Spleen (tissue), 11 donors: ENCODE measurements at regions not wholly inside any gene's neighbourhood (a gene's known extent, or its start where the extent isn't known, plus 50 kb on each side); places are given as distances from the start of the nearest gene placed in this dataset.
A peak's percentile ranks its signal among the peaks of the same experiment; 100 is the strongest.

ENCODE experiments used
- DNase-seq: peaks from one replicate; pipeline ENCODE4 v3.0.0-alpha.2; 2020
- H3K27ac ChIP-seq, 8 donors: fragments of 200-600 bp; sonication (generic) in 7 of 8; 1 replicate in 4 of 8; 2 replicates in 4 of 8; pipeline versions ENCODE4 v1.5.0 to v1.8.0; 2016 to 2021; ENCODE audit warnings: inconsistent platforms in 4 of 8, mild to moderate bottlenecking in 4 of 8, moderate library complexity in 1 of 8
- H3K27me3 ChIP-seq, 7 donors: fragments of 200-600 bp; sonication (generic) in 6 of 7; replicated peaks in 1 of 7; 1 replicate in 4 of 7; 2 replicates in 3 of 7; pipeline versions ENCODE4 v1.5.0 to v1.8.0; 2016 to 2021; ENCODE audit warnings: inconsistent platforms in 3 of 7, mild to moderate bottlenecking in 1 of 7
- H3K36me3 ChIP-seq, 6 donors: fragments of 200-600 bp; sonication (generic) in 5 of 6; 1 replicate in 4 of 6; 2 replicates in 2 of 6; pipeline versions ENCODE4 v1.5.0 to v1.8.0; 2016 to 2021; ENCODE audit warnings: inconsistent platforms in 2 of 6
- H3K4me1 ChIP-seq, 6 donors: fragments of 200-600 bp; sonication (generic) in 5 of 6; 1 replicate in 3 of 6; 2 replicates in 3 of 6; pipeline versions ENCODE4 v1.5.0 to v1.8.0; 2016 to 2021; ENCODE audit warnings: inconsistent platforms in 3 of 6
- H3K4me3 ChIP-seq, 8 donors: fragments of 200-600 bp; sonication (generic) in 7 of 8; 1 replicate in 4 of 8; 2 replicates in 4 of 8; pipeline versions ENCODE4 v1.5.0 to v1.8.0; 2016 to 2021; ENCODE audit warnings: inconsistent platforms in 4 of 8, mild to moderate bottlenecking in 4 of 8, moderate library complexity in 2 of 8
- H3K9me3 ChIP-seq, 8 donors: fragments of 200-600 bp; sonication (generic) in 7 of 8; 1 replicate in 4 of 8; 2 replicates in 4 of 8; pipeline versions ENCODE4 v1.5.0 to v1.8.0; 2016 to 2021; ENCODE audit warnings: inconsistent platforms in 4 of 8
- CTCF ChIP-seq, 11 experiments: fragments of 200-600 bp in 7 of 11; fragments of 450-650 bp in 4 of 11; sonication (generic) in 4 of 11; IDR thresholded peaks in 8 of 11; conservative IDR thresholded peaks in 3 of 11; 1 replicate in 7 of 11; 2 replicates in 4 of 11; pipeline versions ENCODE4 v1.4.0 to v1.8.0; 2016 to 2021; ENCODE audit warnings: antibody characterized with exemption in 11 of 11, inconsistent platforms in 4 of 11, mild to moderate bottlenecking in 1 of 11
- POLR2A ChIP-seq, 3 donors: fragments of 450-650 bp; IDR thresholded peaks; one replicate each; pipeline ENCODE4 v1.5.1; 2017; ENCODE audit warnings: antibody characterized with exemption in 3 of 3, mild to moderate bottlenecking in 1 of 3
- POLR2AphosphoS5 ChIP-seq, 3 donors: sonication (generic); formaldehyde crosslinking; IDR thresholded peaks; one replicate each; pipeline ENCODE4 v1.5.1; 2017; ENCODE audit warnings: antibody characterized with exemption in 3 of 3
- WGBS, 5 donors: extraction: QIAGEN DNeasy Blood & Tissue Kit in 3 of 5; methylation state at CpG; one replicate each; pipeline versions ENCODE4 v1.1.5 to v1.1.7; 2013 to 2018; 5-methylcytosine and 5-hydroxymethylcytosine counted together
- intact Hi-C: fragments of 100-400 bp; cut with DNase I; formaldehyde crosslinking; loops from one replicate; pipeline ENCODE4 v1.15.0; 2023; ENCODE audit warnings: low total_unique reads
- donor health status: healthy with polysubstance abuse.
- donor health status: DM: no; HTN: no; CAD: no; lungs with moderate emphysema.
- donor health status: DM: no; HTN: no; CAD: no.
- donor health status: Bipolar disorder and iron deficiency.
- donor health status: healthy.
- donor health status: DM: no; HTN: no; CAD: no.
- donor health status: DM: yes; HTN: yes; CAD: no.

- Histone ChIP-seq H3K4me1 (peaks cover 0 to 14% (median 0%) of the 10 kb centered on the region in 6 donors), H3K27ac (peak overlapping the region in 7 of 8 donors; percentile 9 to 89 (median 84)), H3K36me3 (no peaks in the 10 kb centered on the region), H3K9me3 (no peaks in the 10 kb centered on the region), H3K27me3 (no peaks in the 10 kb centered on the region), H3K4me3 (no peak overlapping the region)
- DNase-seq = no peak
- intact Hi-C loops = no loop called here
- WGBS, 5 donors = 67 to 81% (median 74%) methylated on average over 2 of the region's 2 CpGs
- TF ChIP-seq CTCF (IDR thresholded peaks at IDR 0.05 in 8 of 11, conservative IDR thresholded peaks at IDR 0.05 in 3 of 11) (no peak), POLR2AphosphoS5 (IDR thresholded peaks at IDR 0.05) (no peak)
Measured at GRCh38 chr14:98187281-98187680, 1084.7 kb downstream of the BCL11B start.

- Histone ChIP-seq H3K36me3 (no peaks in the 10 kb centered on the region), H3K4me1 (peaks cover 0 to 12% (median 0%) of the 10 kb centered on the region in 6 donors), H3K27ac (peak overlapping the region; percentile 54 to 89 (median 78)), H3K27me3 (no peaks in the 10 kb centered on the region), H3K4me3 (no peak overlapping the region), H3K9me3 (no peaks in the 10 kb centered on the region)
- no peak for DNase-seq
- 77 to 88% (median 86%) methylated on average over 1 of the region's 1 CpG for WGBS, 5 donors
- TF ChIP-seq CTCF (IDR thresholded peaks at IDR 0.05 in 8 of 11, conservative IDR thresholded peaks at IDR 0.05 in 3 of 11) = no peak
- TF ChIP-seq POLR2A (IDR thresholded peaks at IDR 0.05) = no peak
- no peak for TF ChIP-seq POLR2AphosphoS5 (IDR thresholded peaks at IDR 0.05)
- intact Hi-C loops = no loop called here
Measured at GRCh38 chr14:98189062-98189461, 1082.9 kb downstream of the BCL11B start.

- Histone ChIP-seq H3K36me3 (no peaks in the 10 kb centered on the region), H3K4me3 (no peak overlapping the region), H3K27me3 (no peaks in the 10 kb centered on the region), H3K9me3 (no peaks in the 10 kb centered on the region), H3K27ac (peak overlapping the region; percentile 54 to 89 (median 78)), H3K4me1 (peaks cover 0 to 12% (median 0%) of the 10 kb centered on the region in 6 donors)
- TF ChIP-seq POLR2A (IDR thresholded peaks at IDR 0.05) = peak in 1 of 3 donors; percentile 5
- no peak for TF ChIP-seq CTCF (IDR thresholded peaks at IDR 0.05 in 8 of 11, conservative IDR thresholded peaks at IDR 0.05 in 3 of 11)
- TF ChIP-seq POLR2AphosphoS5 (IDR thresholded peaks at IDR 0.05) = peak in 1 of 3 donors; percentile 54
- intact Hi-C loops = no loop called here
- 66 to 78% (median 66%) methylated on average over 9 of the region's 9 CpGs for WGBS, 5 donors
- no peak for DNase-seq
Measured at GRCh38 chr14:98189511-98189910, 1082.5 kb downstream of the BCL11B start.

GRCh38 chr14:98189944-98190343, 1082.1 kb downstream of the BCL11B start:
- no peaks in the 10 kb centered on the region for H3K27me3 ChIP-seq
- DNase-seq = no peak
- peaks cover 0 to 12% (median 0%) of the 10 kb centered on the region in 6 donors for H3K4me1 ChIP-seq
- H3K9me3 ChIP-seq = no peaks in the 10 kb centered on the region
- intact Hi-C loops = no loop called here
- no peak overlapping the region for H3K4me3 ChIP-seq
- 75 to 88% (median 82%) methylated on average over 1 of the region's 1 CpG for WGBS, 5 donors
- peak overlapping the region; percentile 6 to 89 (median 78) for H3K27ac ChIP-seq
- H3K36me3 ChIP-seq = no peaks in the 10 kb centered on the region
- TF ChIP-seq CTCF (IDR thresholded peaks at IDR 0.05 in 8 of 11, conservative IDR thresholded peaks at IDR 0.05 in 3 of 11) (no peak), POLR2A (IDR thresholded peaks at IDR 0.05) (no peak)
